SU-DHL-6 (cell line): ENCODE measurements at regions not wholly inside any gene's neighbourhood (a gene's known extent, or its start where the extent isn't known, plus 50 kb on each side); places are given as distances from the start of the nearest gene placed in this dataset.

Experiments used
- EZH2phosphoT487 ChIP-seq: fragments of 200-600 bp; sonication (generic), shearing (Covaris generic); conservative IDR thresholded peaks from 2 replicates; pipeline ENCODE4 v1.6.1; 2018; ENCODE audit warnings: mild to moderate bottlenecking, antibody characterized with exemption, low read length, moderate library complexity, mixed read lengths
- TF ChIP-seq, protein P1 (sequence below): fragments of 200-600 bp; sonication (generic); IDR thresholded peaks from one replicate; pipeline ENCODE4 v1.5.1; 2017; ENCODE audit warnings: antibody characterized with exemption, mild to moderate bottlenecking, low read length, moderate library complexity; ENCODE audit not compliant: insufficient read depth, poor library complexity, severe bottlenecking

DNA sequence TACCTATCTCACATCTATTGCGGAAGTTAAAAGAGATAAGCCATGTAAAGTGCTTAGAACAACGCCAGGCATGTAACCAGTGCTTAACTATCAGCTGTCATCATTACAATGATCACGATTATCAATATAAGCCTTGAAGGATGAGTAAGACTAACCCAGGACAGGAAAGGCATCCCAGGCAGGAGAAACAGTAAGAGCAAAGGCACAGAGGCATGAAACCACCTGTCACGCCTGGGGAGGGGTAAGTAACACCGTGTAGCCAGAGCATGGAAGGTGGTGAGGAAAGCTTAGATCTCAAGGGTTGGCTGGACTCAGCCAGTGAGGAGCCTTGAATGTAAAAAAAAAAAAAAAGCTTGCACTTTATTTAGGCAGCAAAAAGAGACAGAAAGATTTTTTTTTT lies 71.7 kb upstream of the NOCT start:
- TF ChIP-seq, protein P1, sequence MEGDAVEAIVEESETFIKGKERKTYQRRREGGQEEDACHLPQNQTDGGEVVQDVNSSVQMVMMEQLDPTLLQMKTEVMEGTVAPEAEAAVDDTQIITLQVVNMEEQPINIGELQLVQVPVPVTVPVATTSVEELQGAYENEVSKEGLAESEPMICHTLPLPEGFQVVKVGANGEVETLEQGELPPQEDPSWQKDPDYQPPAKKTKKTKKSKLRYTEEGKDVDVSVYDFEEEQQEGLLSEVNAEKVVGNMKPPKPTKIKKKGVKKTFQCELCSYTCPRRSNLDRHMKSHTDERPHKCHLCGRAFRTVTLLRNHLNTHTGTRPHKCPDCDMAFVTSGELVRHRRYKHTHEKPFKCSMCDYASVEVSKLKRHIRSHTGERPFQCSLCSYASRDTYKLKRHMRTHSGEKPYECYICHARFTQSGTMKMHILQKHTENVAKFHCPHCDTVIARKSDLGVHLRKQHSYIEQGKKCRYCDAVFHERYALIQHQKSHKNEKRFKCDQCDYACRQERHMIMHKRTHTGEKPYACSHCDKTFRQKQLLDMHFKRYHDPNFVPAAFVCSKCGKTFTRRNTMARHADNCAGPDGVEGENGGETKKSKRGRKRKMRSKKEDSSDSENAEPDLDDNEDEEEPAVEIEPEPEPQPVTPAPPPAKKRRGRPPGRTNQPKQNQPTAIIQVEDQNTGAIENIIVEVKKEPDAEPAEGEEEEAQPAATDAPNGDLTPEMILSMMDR = no peak
- no peak for TF ChIP-seq EZH2phosphoT487
